ENCODE measurements at regions not wholly inside any gene's neighbourhood (a gene's known extent, or its start where the extent isn't known, plus 50 kb on each side); places are given as distances from the start of the nearest gene placed in this dataset.

- Histone ChIP-seq H3F3A (replicated peaks; ENCODE audit: low read depth) (no peaks in the 10 kb centered on the region), H3K36me3 (ENCODE audit: insufficient read depth) (no peaks in the 10 kb centered on the region), H3K79me2 (replicated peaks; ENCODE audit: insufficient read depth) (no peaks in the 10 kb centered on the region), H3K27me3 (ENCODE audit: insufficient read depth) (no peaks in the 10 kb centered on the region), H3K9me2 (ENCODE audit: insufficient read depth) (no peaks in the 10 kb centered on the region; the same call in 1 of the 2 replicates), H2AFZ (no peak overlapping the region), H4K20me1 (replicated peaks; ENCODE audit: insufficient read depth) (no peaks in the 10 kb centered on the region), H3K4me2 (no peak overlapping the region), H3K27ac (ENCODE audit: low read depth) (no peak overlapping the region), H3K4me3 (no peak overlapping the region), H3K4me1 (ENCODE audit: insufficient read depth) (no peaks in the 10 kb centered on the region)
- H3K27ac Mint-ChIP-seq, result no peak overlapping the region
- no peak overlapping the region for H3K4me3 Mint-ChIP-seq
- ATAC-seq (no peak), DNase-seq (ENCODE audit: low spot score) (no peak)
- peaks cover 13% of the 10 kb centered on the region for H3K9me3 Mint-ChIP-seq
- H3K36me3 Mint-ChIP-seq (ENCODE audit: low read depth), result peaks cover 18% of the 10 kb centered on the region; the same call in 2 of the 3 replicates
- no peaks in the 10 kb centered on the region for H3K27me3 Mint-ChIP-seq (ENCODE audit: insufficient read depth, low read depth, poor library complexity)
- TF ChIP-seq ZNF462 (CRISPR knock-in tag; IDR thresholded peaks at IDR 0.05), result no peak
- TF ChIP-seq ZNF114 (CRISPR knock-in tag; IDR thresholded peaks at IDR 0.05), result no peak
- TF ChIP-seq POLR2AphosphoS5 (IDR thresholded peaks at IDR 0.05; ENCODE audit: low read depth), result no peak
- no peak for TF ChIP-seq EZH2 (IDR thresholded peaks at IDR 0.05; ENCODE audit: low read depth, unreplicated experiment)
- no peak for TF ChIP-seq NANOG (IDR thresholded peaks at IDR 0.05; ENCODE audit: borderline replicate concordance)
- TF ChIP-seq ETS1 (IDR thresholded peaks at IDR 0.05), result no peak
- TF ChIP-seq REST (IDR thresholded peaks at IDR 0.05; ENCODE audit: unreplicated experiment), result no peak
- TF ChIP-seq CTCF (conservative IDR thresholded peaks at IDR 0.05; ENCODE audit: low read depth in 2 of 2), result no peak
- no peaks in the 10 kb centered on the region for H3K4me1 Mint-ChIP-seq
Measured at GRCh38 chrX:109155161-109155560, 326.7 kb downstream of the GUCY2F start.
